Parathyroid adenoma (tissue), 2 donors: ENCODE measurements at regions not wholly inside any gene's neighbourhood (a gene's known extent, or its start where the extent isn't known, plus 50 kb on each side); places are given as distances from the start of the nearest gene placed in this dataset.
A peak's percentile ranks its signal among the peaks of the same experiment; 100 is the strongest.

Experiments used
- H2AFZ ChIP-seq: fragments of 300-600 bp; sonication (generic); one replicate; pipeline ENCODE4 v1.7.0; 2017; ENCODE audit warnings: antibody characterized with exemption, mild to moderate bottlenecking
- H3K27ac ChIP-seq: fragments of 300-600 bp; sonication (generic); one replicate; pipeline ENCODE4 v1.7.0; 2017
- H3K27me3 ChIP-seq: fragments of 300-600 bp; sonication (generic); one replicate; pipeline ENCODE4 v1.7.0; 2017; ENCODE audit warnings: low read length; ENCODE audit not compliant: control insufficient read depth, insufficient read depth
- H3K36me3 ChIP-seq: fragments of 300-600 bp; sonication (generic); one replicate; pipeline ENCODE4 v1.7.0; 2017; ENCODE audit warnings: low read length; ENCODE audit not compliant: control insufficient read depth, insufficient read depth
- H3K4me1 ChIP-seq: fragments of 300-600 bp; sonication (generic); one replicate; pipeline ENCODE4 v1.7.0; 2017; ENCODE audit warnings: control low read depth
- H3K4me2 ChIP-seq: fragments of 300-600 bp; sonication (generic); one replicate; pipeline ENCODE4 v1.7.0; 2017; ENCODE audit warnings: low read length
- H3K4me3 ChIP-seq: fragments of 300-600 bp; sonication (generic); one replicate; pipeline ENCODE4 v1.7.0; 2017; ENCODE audit warnings: low read depth, low read length
- H3K79me2 ChIP-seq: fragments of 300-600 bp; sonication (generic); one replicate; pipeline ENCODE4 v1.7.0; 2017; ENCODE audit warnings: control low read depth
- H3K9ac ChIP-seq: fragments of 300-600 bp; sonication (generic); one replicate; pipeline ENCODE4 v1.7.0; 2017; ENCODE audit warnings: mild to moderate bottlenecking
- H3K9me3 ChIP-seq: fragments of 300-600 bp; sonication (generic); one replicate; pipeline ENCODE4 v1.7.0; 2017; ENCODE audit warnings: low read length; ENCODE audit not compliant: control insufficient read depth
- CTCF ChIP-seq: fragments of 300-600 bp; sonication (generic); IDR thresholded peaks from one replicate; pipeline ENCODE4 v1.7.0; 2017; ENCODE audit warnings: antibody characterized with exemption, mild to moderate bottlenecking
- donor health status: primary hyperparathyroidism.

DNA sequence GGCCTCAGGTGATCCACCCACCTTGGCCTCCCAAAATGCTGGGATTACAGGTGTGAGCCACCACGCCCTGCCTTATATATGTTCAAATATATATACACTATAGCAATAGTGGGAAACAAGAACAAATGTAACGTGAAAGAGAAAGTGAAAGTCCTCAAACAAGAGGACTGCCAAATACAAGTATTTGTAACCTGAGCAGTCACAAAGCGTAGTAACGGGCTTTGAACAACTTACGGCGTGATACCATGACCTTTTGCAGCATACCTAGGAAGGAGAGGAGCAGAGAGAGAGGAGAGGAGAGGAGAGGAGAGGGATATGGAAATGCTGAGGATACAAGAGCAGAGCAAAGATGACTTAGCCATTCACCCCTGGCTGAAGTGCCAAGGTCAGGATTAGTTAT is 113.8 kb upstream of the RGPD4 start:
- TF ChIP-seq CTCF, result no peak
- peak overlapping the region; percentile 36 for H3K4me2 ChIP-seq
- no peak overlapping the region for H3K9ac ChIP-seq
- no peaks in the 10 kb centered on the region for H3K9me3 ChIP-seq
- H3K36me3 ChIP-seq, result no peaks in the 10 kb centered on the region
- H3K27ac ChIP-seq, result no peak overlapping the region
- H3K79me2 ChIP-seq, result no peaks in the 10 kb centered on the region
- H3K4me3 ChIP-seq, result no peak overlapping the region
- H3K27me3 ChIP-seq, result no peaks in the 10 kb centered on the region
- H2AFZ ChIP-seq, result no peak overlapping the region
- H3K4me1 ChIP-seq, result no peaks in the 10 kb centered on the region

DNA sequence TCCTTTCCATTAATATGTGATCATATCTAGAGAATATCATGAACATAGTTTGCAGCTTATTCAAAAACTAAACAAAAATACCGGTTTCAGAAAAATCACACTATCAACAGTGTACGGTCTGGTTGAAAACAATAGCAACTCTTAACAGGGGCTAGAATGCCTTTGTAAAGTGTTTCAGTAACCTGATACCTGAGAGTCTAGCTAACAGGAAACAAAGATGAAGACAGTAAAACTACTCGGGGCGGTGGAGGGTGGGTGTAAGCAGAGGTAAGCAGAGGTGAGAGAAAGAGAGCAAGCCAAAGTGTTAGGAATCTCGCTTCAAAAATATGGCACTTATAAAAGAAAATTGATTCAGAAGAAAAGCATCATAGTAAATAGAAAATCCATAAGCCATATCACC is 109.0 kb upstream of the RGPD4 start:
- H3K27ac ChIP-seq, result no peak overlapping the region
- H3K9ac ChIP-seq, result no peak overlapping the region
- no peaks in the 10 kb centered on the region for H3K4me1 ChIP-seq
- no peaks in the 10 kb centered on the region for H3K79me2 ChIP-seq
- H3K27me3 ChIP-seq, result no peaks in the 10 kb centered on the region
- no peaks in the 10 kb centered on the region for H3K36me3 ChIP-seq
- no peak overlapping the region for H2AFZ ChIP-seq
- no peak overlapping the region for H3K4me2 ChIP-seq
- H3K4me3 ChIP-seq, result no peak overlapping the region
- no peak for TF ChIP-seq CTCF
- H3K9me3 ChIP-seq, result no peaks in the 10 kb centered on the region

- Histone ChIP-seq H3K4me1 (no peaks in the 10 kb centered on the region), H3K4me2 (no peak overlapping the region), H3K27ac (no peak overlapping the region), H3K27me3 (no peaks in the 10 kb centered on the region), H3K9me3 (no peaks in the 10 kb centered on the region), H3K9ac (no peak overlapping the region), H3K36me3 (no peaks in the 10 kb centered on the region), H3K4me3 (no peak overlapping the region), H2AFZ (no peak overlapping the region), H3K79me2 (no peaks in the 10 kb centered on the region)
- no peak for TF ChIP-seq CTCF
These were observed 107.6 kb upstream of the RGPD4 start for GRCh38 chr2:107719141-107719540.

DNA sequence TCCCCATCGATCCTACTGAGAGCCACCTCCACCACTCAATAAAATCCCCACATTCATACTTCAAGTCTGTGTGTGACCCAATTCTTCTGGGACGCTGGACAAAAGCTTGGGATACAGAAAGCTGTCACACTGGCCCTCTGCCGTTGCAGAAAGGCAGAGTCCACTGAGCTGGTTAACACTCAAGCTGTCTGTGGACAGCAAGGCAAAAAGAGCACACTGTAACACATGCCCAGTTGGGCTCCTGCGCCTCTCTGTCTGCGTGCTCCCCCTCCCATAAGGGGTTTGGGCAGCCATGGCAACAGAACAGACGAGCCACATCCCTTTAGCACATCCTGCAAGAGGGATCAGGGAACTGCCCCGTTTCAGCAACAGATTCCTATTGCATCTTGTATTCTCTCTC is 106.9 kb upstream of the RGPD4 start:
- no peak overlapping the region for H3K4me3 ChIP-seq
- H3K27me3 ChIP-seq, result no peaks in the 10 kb centered on the region
- H3K27ac ChIP-seq, result no peak overlapping the region
- no peak overlapping the region for H2AFZ ChIP-seq
- H3K36me3 ChIP-seq, result no peaks in the 10 kb centered on the region
- no peaks in the 10 kb centered on the region for H3K9me3 ChIP-seq
- H3K79me2 ChIP-seq, result no peaks in the 10 kb centered on the region
- H3K4me2 ChIP-seq, result no peak overlapping the region
- H3K9ac ChIP-seq, result no peak overlapping the region
- H3K4me1 ChIP-seq, result no peaks in the 10 kb centered on the region
- no peak for TF ChIP-seq CTCF

DNA sequence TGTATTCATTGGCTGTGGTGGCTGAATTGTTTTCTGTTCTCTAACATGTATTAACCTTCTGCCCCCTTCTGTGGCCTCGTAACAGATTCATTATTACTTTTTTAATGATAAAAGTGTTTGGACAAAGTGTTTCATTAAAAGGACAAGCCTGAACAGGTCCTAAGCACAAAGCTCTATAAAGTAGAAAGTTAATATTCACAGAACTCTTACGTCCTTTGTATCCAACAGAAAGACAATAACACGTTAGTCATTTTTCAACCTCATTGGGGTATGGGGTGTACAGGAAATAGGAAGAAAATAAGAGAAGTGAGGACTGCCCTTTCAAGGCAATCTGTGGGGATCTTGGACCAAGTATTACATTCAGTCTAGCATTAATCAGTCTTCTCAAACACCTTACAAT is 105.5 kb upstream of the RGPD4 start:
- Histone ChIP-seq H3K27me3 (no peaks in the 10 kb centered on the region), H3K27ac (no peak overlapping the region), H3K4me3 (no peak overlapping the region), H2AFZ (no peak overlapping the region), H3K4me1 (no peaks in the 10 kb centered on the region), H3K79me2 (no peaks in the 10 kb centered on the region), H3K9me3 (no peaks in the 10 kb centered on the region), H3K4me2 (no peak overlapping the region), H3K9ac (no peak overlapping the region), H3K36me3 (no peaks in the 10 kb centered on the region)
- no peak for TF ChIP-seq CTCF
